Peyer's patch (tissue), 4 donors: ENCODE measurements at regions not wholly inside any gene's neighbourhood (a gene's known extent, or its start where the extent isn't known, plus 50 kb on each side); places are given as distances from the start of the nearest gene placed in this dataset.

ENCODE experiments used
- CTCF ChIP-seq, 6 experiments: fragments of 450-650 bp in 4 of 6; fragments of 200-600 bp in 2 of 6; sonication (generic) in 1 of 6; IDR thresholded peaks; one replicate each; pipeline ENCODE4 v1.5.1; 2017 to 2019; ENCODE audit warnings: antibody characterized with exemption in 6 of 6, mild to moderate bottlenecking in 3 of 6, moderate library complexity in 1 of 6
- POLR2A ChIP-seq, 2 donors: fragments of 450-650 bp; IDR thresholded peaks; one replicate each; pipeline ENCODE4 v1.5.1; 2017; ENCODE audit warnings: antibody characterized with exemption in 2 of 2, mild to moderate bottlenecking in 2 of 2, moderate library complexity in 2 of 2

GRCh38 chr13:103671547-103671946 lies 605.3 kb upstream of the SLC10A2 start:
- TF ChIP-seq CTCF (IDR thresholded peaks at IDR 0.05): no peak
- TF ChIP-seq POLR2A (IDR thresholded peaks at IDR 0.05): no peak
